ENCODE measurements at regions not wholly inside any gene's neighbourhood (a gene's known extent, or its start where the extent isn't known, plus 50 kb on each side); places are given as distances from the start of the nearest gene placed in this dataset.

GRCh38 chr4:33334416-33334815 lies 2614.2 kb downstream of the PCDH7 start:
- DNase-seq (no peak), ATAC-seq (no peak)
- no peaks in the 10 kb centered on the region for H3K27me3 Mint-ChIP-seq (ENCODE audit: low read depth in 2 of 2)
- TF ChIP-seq, protein P1, sequence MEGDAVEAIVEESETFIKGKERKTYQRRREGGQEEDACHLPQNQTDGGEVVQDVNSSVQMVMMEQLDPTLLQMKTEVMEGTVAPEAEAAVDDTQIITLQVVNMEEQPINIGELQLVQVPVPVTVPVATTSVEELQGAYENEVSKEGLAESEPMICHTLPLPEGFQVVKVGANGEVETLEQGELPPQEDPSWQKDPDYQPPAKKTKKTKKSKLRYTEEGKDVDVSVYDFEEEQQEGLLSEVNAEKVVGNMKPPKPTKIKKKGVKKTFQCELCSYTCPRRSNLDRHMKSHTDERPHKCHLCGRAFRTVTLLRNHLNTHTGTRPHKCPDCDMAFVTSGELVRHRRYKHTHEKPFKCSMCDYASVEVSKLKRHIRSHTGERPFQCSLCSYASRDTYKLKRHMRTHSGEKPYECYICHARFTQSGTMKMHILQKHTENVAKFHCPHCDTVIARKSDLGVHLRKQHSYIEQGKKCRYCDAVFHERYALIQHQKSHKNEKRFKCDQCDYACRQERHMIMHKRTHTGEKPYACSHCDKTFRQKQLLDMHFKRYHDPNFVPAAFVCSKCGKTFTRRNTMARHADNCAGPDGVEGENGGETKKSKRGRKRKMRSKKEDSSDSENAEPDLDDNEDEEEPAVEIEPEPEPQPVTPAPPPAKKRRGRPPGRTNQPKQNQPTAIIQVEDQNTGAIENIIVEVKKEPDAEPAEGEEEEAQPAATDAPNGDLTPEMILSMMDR (IDR thresholded peaks at IDR 0.05), result no peak
- H3K27me3 ChIP-seq (ENCODE audit: control insufficient read depth, insufficient read depth, low read length), result no peaks in the 10 kb centered on the region
- intact Hi-C loops (cut with micrococcal nuclease), result no loop called here
- H3K4me3 Mint-ChIP-seq, result no peak overlapping the region
- no peaks in the 10 kb centered on the region for H3K4me1 Mint-ChIP-seq
- 77% methylated on average over 2 of the region's 2 CpGs for WGBS (ENCODE audit: insufficient coverage)
- peaks cover 4% of the 10 kb centered on the region for H3K36me3 Mint-ChIP-seq
- no peaks in the 10 kb centered on the region for H3K36me3 ChIP-seq (ENCODE audit: control insufficient read depth, insufficient read depth, low read length)
- H3K4me3 ChIP-seq (ENCODE audit: low read length), result no peak overlapping the region
- peaks cover 14% of the 10 kb centered on the region for H3K9me3 ChIP-seq (ENCODE audit: control insufficient read depth, insufficient read depth, low read length)
- no peak overlapping the region for H3K27ac Mint-ChIP-seq
- peaks cover 13 to 34% of the 10 kb centered on the region in 2 donors for H3K9me3 Mint-ChIP-seq
- H3K4me1 ChIP-seq (ENCODE audit: control insufficient read depth, insufficient read depth, low read length), result no peaks in the 10 kb centered on the region
- H3K27ac ChIP-seq (ENCODE audit: low read length), result no peak overlapping the region

DNA sequence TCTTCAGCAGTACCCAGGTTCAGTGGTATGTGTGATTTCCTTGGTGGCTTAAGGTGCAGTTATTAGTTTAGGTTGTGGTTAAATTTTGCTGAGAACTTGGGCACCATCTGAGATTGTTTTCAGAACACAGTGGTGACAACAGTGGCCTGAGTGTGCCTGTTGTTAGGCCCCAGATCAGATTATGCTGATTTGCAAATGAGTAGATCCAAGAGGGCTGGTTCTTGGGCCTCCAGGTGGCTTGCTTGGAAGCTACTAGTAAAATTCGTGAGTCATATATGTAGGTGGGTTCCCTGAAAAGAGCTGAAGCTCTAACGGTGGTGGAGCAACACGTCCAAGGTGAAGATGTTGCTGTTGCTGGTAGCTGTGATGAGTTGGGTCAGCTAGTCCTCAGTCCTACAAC lies 2619.6 kb downstream of the PCDH7 start:
- intact Hi-C loops (cut with micrococcal nuclease), result no loop called here
- Histone ChIP-seq H3K4me3 (ENCODE audit: low read length) (no peak overlapping the region), H3K27me3 (ENCODE audit: control insufficient read depth, insufficient read depth, low read length) (no peaks in the 10 kb centered on the region), H3K9me3 (ENCODE audit: control insufficient read depth, insufficient read depth, low read length) (peaks cover 15% of the 10 kb centered on the region), H3K4me1 (ENCODE audit: control insufficient read depth, insufficient read depth, low read length) (no peaks in the 10 kb centered on the region), H3K36me3 (ENCODE audit: control insufficient read depth, insufficient read depth, low read length) (no peaks in the 10 kb centered on the region), H3K27ac (ENCODE audit: low read length) (no peak overlapping the region)
- Mint-ChIP-seq H3K4me1 (no peaks in the 10 kb centered on the region), H3K4me3 (no peak overlapping the region), H3K36me3 (no peaks in the 10 kb centered on the region), H3K27ac (no peak overlapping the region), H3K9me3 (peaks cover 5 to 23% of the 10 kb centered on the region in 2 donors), H3K27me3 (ENCODE audit: low read depth in 2 of 2) (no peaks in the 10 kb centered on the region)
- 72% methylated on average over 3 of the region's 3 CpGs for WGBS (ENCODE audit: insufficient coverage)
- no peak for ATAC-seq
- TF ChIP-seq, protein P1 (IDR thresholded peaks at IDR 0.05), result no peak
- DNase-seq, result no peak

DNA sequence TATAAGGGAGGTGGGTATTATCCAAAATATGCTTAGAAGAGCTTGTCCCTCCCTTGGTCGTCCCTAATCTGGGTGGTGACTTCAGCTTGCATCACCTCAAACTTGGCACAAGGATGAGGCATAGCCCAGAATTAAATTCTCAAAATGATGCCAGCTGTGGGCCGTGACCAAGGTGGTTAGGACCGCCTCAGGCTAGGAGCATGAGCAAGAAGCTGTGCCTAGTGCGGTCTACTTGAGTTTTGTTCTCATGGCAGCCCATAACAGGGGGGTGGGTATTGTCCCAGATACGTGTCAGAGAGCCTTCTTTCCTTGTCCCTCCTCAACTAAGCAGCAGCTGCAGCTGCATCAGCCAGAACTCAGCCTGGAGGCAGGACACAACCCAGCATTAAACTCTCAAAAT lies 2620.0 kb downstream of the PCDH7 start:
- H3K4me3 Mint-ChIP-seq, result no peak overlapping the region
- DNase-seq (no peak), ATAC-seq (no peak)
- H3K36me3 ChIP-seq (ENCODE audit: control insufficient read depth, insufficient read depth, low read length), result no peaks in the 10 kb centered on the region
- TF ChIP-seq, protein P1 (IDR thresholded peaks at IDR 0.05), result no peak
- H3K4me3 ChIP-seq (ENCODE audit: low read length), result no peak overlapping the region
- H3K9me3 ChIP-seq (ENCODE audit: control insufficient read depth, insufficient read depth, low read length), result peaks cover 15% of the 10 kb centered on the region
- H3K27ac ChIP-seq (ENCODE audit: low read length), result no peak overlapping the region
- no peaks in the 10 kb centered on the region for H3K4me1 ChIP-seq (ENCODE audit: control insufficient read depth, insufficient read depth, low read length)
- no peaks in the 10 kb centered on the region for H3K27me3 Mint-ChIP-seq (ENCODE audit: low read depth in 2 of 2)
- no peaks in the 10 kb centered on the region for H3K36me3 Mint-ChIP-seq
- H3K4me1 Mint-ChIP-seq, result no peaks in the 10 kb centered on the region
- H3K27me3 ChIP-seq (ENCODE audit: control insufficient read depth, insufficient read depth, low read length), result no peaks in the 10 kb centered on the region
- no peak overlapping the region for H3K27ac Mint-ChIP-seq
- peaks cover 5 to 23% of the 10 kb centered on the region in 2 donors for H3K9me3 Mint-ChIP-seq
- intact Hi-C loops (cut with micrococcal nuclease), result no loop called here
- WGBS (ENCODE audit: insufficient coverage), result 79% methylated on average over 5 of the region's 5 CpGs

DNA sequence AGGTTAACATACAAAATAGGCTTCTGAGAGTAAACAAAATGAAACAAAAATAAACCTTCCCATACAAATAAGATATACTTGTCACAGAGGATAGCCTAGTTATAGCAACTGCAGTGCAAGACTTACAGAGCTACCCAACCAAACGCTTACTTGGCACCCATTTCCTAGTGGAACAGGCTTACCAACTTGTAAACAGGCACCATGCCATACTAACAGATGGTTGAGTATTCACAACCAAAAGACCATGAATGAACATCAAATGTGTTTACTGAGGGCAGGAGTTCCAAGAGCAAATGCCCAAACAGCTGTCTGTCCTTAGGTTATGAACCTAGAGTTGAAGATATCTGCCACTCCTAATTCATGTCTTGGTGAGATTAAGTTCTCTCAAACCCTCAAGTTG lies 2629.2 kb downstream of the PCDH7 start:
- DNase-seq (no peak), ATAC-seq (no peak)
- no peaks in the 10 kb centered on the region for H3K9me3 ChIP-seq (ENCODE audit: control insufficient read depth, insufficient read depth, low read length)
- H3K27me3 ChIP-seq (ENCODE audit: control insufficient read depth, insufficient read depth, low read length), result no peaks in the 10 kb centered on the region
- H3K27me3 Mint-ChIP-seq (ENCODE audit: low read depth in 2 of 2), result no peaks in the 10 kb centered on the region
- peaks cover 8 to 15% of the 10 kb centered on the region in 2 donors for H3K9me3 Mint-ChIP-seq
- H3K4me1 ChIP-seq (ENCODE audit: control insufficient read depth, insufficient read depth, low read length), result no peaks in the 10 kb centered on the region
- no peak overlapping the region for H3K4me3 Mint-ChIP-seq
- intact Hi-C loops (cut with micrococcal nuclease), result no loop called here
- H3K36me3 ChIP-seq (ENCODE audit: control insufficient read depth, insufficient read depth, low read length), result no peaks in the 10 kb centered on the region
- H3K27ac Mint-ChIP-seq, result no peak overlapping the region
- TF ChIP-seq, protein P1 (IDR thresholded peaks at IDR 0.05), result no peak
- 86% methylated on average over 1 of the region's 1 CpG for WGBS (ENCODE audit: insufficient coverage)
- no peaks in the 10 kb centered on the region for H3K4me1 Mint-ChIP-seq
- H3K27ac ChIP-seq (ENCODE audit: low read length), result no peak overlapping the region
- no peaks in the 10 kb centered on the region for H3K36me3 Mint-ChIP-seq
- H3K4me3 ChIP-seq (ENCODE audit: low read length), result no peak overlapping the region

All from natural killer cell (primary cell).